ENCODE measurements at regions not wholly inside any gene's neighbourhood (a gene's known extent, or its start where the extent isn't known, plus 50 kb on each side); places are given as distances from the start of the nearest gene placed in this dataset.

DNA sequence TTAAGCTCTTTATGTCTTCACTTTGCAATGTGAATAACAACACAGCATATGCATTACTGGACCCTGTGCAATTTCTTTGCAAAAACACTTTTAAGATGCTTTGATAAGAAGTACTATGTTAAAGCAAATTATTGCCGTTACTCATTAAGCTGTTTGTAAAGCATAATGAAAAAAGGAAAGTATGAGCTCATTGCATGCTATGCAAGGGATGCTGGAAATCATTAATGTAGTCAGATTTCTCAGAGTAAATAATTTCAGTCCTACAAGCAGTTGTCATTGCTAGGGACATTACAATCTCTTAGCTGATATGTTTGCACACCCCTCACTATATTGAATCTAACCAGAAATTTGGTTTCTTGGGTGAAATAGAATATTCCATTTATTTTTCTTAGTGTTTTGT, 982.5 kb upstream of the ADGRL2 start:
- TF ChIP-seq, protein P1, sequence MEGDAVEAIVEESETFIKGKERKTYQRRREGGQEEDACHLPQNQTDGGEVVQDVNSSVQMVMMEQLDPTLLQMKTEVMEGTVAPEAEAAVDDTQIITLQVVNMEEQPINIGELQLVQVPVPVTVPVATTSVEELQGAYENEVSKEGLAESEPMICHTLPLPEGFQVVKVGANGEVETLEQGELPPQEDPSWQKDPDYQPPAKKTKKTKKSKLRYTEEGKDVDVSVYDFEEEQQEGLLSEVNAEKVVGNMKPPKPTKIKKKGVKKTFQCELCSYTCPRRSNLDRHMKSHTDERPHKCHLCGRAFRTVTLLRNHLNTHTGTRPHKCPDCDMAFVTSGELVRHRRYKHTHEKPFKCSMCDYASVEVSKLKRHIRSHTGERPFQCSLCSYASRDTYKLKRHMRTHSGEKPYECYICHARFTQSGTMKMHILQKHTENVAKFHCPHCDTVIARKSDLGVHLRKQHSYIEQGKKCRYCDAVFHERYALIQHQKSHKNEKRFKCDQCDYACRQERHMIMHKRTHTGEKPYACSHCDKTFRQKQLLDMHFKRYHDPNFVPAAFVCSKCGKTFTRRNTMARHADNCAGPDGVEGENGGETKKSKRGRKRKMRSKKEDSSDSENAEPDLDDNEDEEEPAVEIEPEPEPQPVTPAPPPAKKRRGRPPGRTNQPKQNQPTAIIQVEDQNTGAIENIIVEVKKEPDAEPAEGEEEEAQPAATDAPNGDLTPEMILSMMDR (IDR thresholded peaks at IDR 0.05; ENCODE audit: low read depth, low read length, missing input control): no peak
- no peak for TF ChIP-seq TAF1 (conservative IDR thresholded peaks at IDR 0.05)
- no peak for TF ChIP-seq YY1 (IDR thresholded peaks at IDR 0.05)

Data from liver (tissue), 3 donors.